ENCODE measurements at regions not wholly inside any gene's neighbourhood (a gene's known extent, or its start where the extent isn't known, plus 50 kb on each side); places are given as distances from the start of the nearest gene placed in this dataset.

- TF ChIP-seq, protein P1, sequence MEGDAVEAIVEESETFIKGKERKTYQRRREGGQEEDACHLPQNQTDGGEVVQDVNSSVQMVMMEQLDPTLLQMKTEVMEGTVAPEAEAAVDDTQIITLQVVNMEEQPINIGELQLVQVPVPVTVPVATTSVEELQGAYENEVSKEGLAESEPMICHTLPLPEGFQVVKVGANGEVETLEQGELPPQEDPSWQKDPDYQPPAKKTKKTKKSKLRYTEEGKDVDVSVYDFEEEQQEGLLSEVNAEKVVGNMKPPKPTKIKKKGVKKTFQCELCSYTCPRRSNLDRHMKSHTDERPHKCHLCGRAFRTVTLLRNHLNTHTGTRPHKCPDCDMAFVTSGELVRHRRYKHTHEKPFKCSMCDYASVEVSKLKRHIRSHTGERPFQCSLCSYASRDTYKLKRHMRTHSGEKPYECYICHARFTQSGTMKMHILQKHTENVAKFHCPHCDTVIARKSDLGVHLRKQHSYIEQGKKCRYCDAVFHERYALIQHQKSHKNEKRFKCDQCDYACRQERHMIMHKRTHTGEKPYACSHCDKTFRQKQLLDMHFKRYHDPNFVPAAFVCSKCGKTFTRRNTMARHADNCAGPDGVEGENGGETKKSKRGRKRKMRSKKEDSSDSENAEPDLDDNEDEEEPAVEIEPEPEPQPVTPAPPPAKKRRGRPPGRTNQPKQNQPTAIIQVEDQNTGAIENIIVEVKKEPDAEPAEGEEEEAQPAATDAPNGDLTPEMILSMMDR (IDR thresholded peaks at IDR 0.05), result no peak
- no peak for TF ChIP-seq POLR2A (IDR thresholded peaks at IDR 0.05)
Observed at GRCh38 chr14:80077262-80077661, 134.0 kb downstream of the DIO2 start.

All from stomach (tissue), 4 donors.